GM21723 (cell line): ENCODE measurements at regions not wholly inside any gene's neighbourhood (a gene's known extent, or its start where the extent isn't known, plus 50 kb on each side); places are given as distances from the start of the nearest gene placed in this dataset.
"Not testable (repeated sequence)": the region's sequence is repeated elsewhere in the genome, so short reads cannot be mapped to it uniquely, and the experiment has no call there.

Experiments
- ATAC-seq: cut with Tn5 transposase; IDR thresholded peaks from one replicate; pipeline ENCODE4 v1.9.1; 2021; ENCODE audit warnings: mild to moderate bottlenecking, moderate library complexity; ENCODE audit not compliant: unreplicated experiment

GRCh38 chr1:189970331-189971230 lies 507.1 kb downstream of the BRINP3 start:
- ATAC-seq = no peak

GRCh38 chr1:189971656-189972055 lies 506.0 kb downstream of the BRINP3 start:
- no peak for ATAC-seq

GRCh38 chr1:189977184-189977583 lies 500.5 kb downstream of the BRINP3 start:
- no peak for ATAC-seq

- no peak for ATAC-seq
Measured at GRCh38 chr1:189983166-189983890, 494.3 kb downstream of the BRINP3 start.

GRCh38 chr1:189986516-189986915 lies 491.1 kb downstream of the BRINP3 start:
- no peak for ATAC-seq

GRCh38 chr1:189987509-189987908 lies 490.2 kb downstream of the BRINP3 start:
- no peak for ATAC-seq

GRCh38 chr1:189992856-189993255 lies 484.8 kb downstream of the BRINP3 start:
- ATAC-seq = no peak

- no peak for ATAC-seq
Measured at GRCh38 chr1:190000365-190000872, 477.2 kb downstream of the BRINP3 start.

- no peak for ATAC-seq
Measured at GRCh38 chr1:190001187-190001586, 476.5 kb downstream of the BRINP3 start.

- no peak for ATAC-seq
Measured at GRCh38 chr1:190003376-190003775, 474.3 kb downstream of the BRINP3 start.

GRCh38 chr1:190011585-190011984 lies 466.1 kb downstream of the BRINP3 start:
- ATAC-seq = no peak

- not testable (repeated sequence) for ATAC-seq
Measured at GRCh38 chr1:190019151-190019550, 458.5 kb downstream of the BRINP3 start.

GRCh38 chr1:190019717-190020116 lies 457.9 kb downstream of the BRINP3 start:
- no peak for ATAC-seq

- ATAC-seq = peak; percentile 51
Measured at GRCh38 chr1:190022709-190023108, 455.0 kb downstream of the BRINP3 start.

GRCh38 chr1:190029441-190029840 lies 448.2 kb downstream of the BRINP3 start:
- no peak for ATAC-seq

- ATAC-seq = no peak
Measured at GRCh38 chr1:190043655-190044054, 434.0 kb downstream of the BRINP3 start.

GRCh38 chr1:190046231-190046630 lies 431.4 kb downstream of the BRINP3 start:
- ATAC-seq = no peak
